ENCODE measurements at regions not wholly inside any gene's neighbourhood (a gene's known extent, or its start where the extent isn't known, plus 50 kb on each side); places are given as distances from the start of the nearest gene placed in this dataset.

GRCh38 chr1:193754151-193754550, 567.7 kb upstream of the B3GALT2 start:
- H3K4me3 ChIP-seq: no peak overlapping the region
- no peaks in the 10 kb centered on the region for H3K4me1 ChIP-seq (ENCODE audit: control insufficient read depth in 1 of 2, low read depth in 2 of 2)
- DNase-seq (ENCODE audit: low spot score): no peak
- no peaks in the 10 kb centered on the region for H3K9me3 ChIP-seq
- no peaks in the 10 kb centered on the region for H3K36me3 ChIP-seq
- H3K27me3 ChIP-seq (replicated peaks; ENCODE audit: insufficient read depth): no peaks in the 10 kb centered on the region
- no peak overlapping the region for H3K27ac ChIP-seq
- ATAC-seq (ENCODE audit: insufficient number of reproducible peaks, low FRiP score, low read depth): no peak
- no peak for TF ChIP-seq CTCF (IDR thresholded peaks at IDR 0.05)

- no peak for ATAC-seq (ENCODE audit: insufficient number of reproducible peaks, low FRiP score, low read depth)
- Histone ChIP-seq H3K4me3 (no peak overlapping the region), H3K9me3 (no peaks in the 10 kb centered on the region), H3K27me3 (replicated peaks; ENCODE audit: insufficient read depth) (no peaks in the 10 kb centered on the region), H3K4me1 (ENCODE audit: control insufficient read depth in 1 of 2, low read depth in 2 of 2) (no peaks in the 10 kb centered on the region), H3K36me3 (no peaks in the 10 kb centered on the region), H3K27ac (no peak overlapping the region)
- no peak for DNase-seq (ENCODE audit: low spot score)
- no peak for TF ChIP-seq CTCF (IDR thresholded peaks at IDR 0.05)
Observed at GRCh38 chr1:193753038-193753756, 566.8 kb upstream of the B3GALT2 start.

- Histone ChIP-seq H3K4me3 (no peak overlapping the region), H3K27me3 (replicated peaks; ENCODE audit: insufficient read depth) (no peaks in the 10 kb centered on the region), H3K36me3 (no peaks in the 10 kb centered on the region), H3K9me3 (no peaks in the 10 kb centered on the region), H3K4me1 (ENCODE audit: control insufficient read depth in 1 of 2, low read depth in 2 of 2) (no peaks in the 10 kb centered on the region), H3K27ac (no peak overlapping the region)
- TF ChIP-seq CTCF (IDR thresholded peaks at IDR 0.05): no peak
- DNase-seq (ENCODE audit: low spot score) (no peak), ATAC-seq (ENCODE audit: insufficient number of reproducible peaks, low FRiP score, low read depth) (no peak)
Observed at GRCh38 chr1:193749868-193750267, 563.5 kb upstream of the B3GALT2 start.

GRCh38 chr1:193747579-193747978, 561.2 kb upstream of the B3GALT2 start:
- TF ChIP-seq CTCF (IDR thresholded peaks at IDR 0.05): no peak
- Histone ChIP-seq H3K9me3 (no peaks in the 10 kb centered on the region), H3K4me1 (ENCODE audit: control insufficient read depth in 1 of 2, low read depth in 2 of 2) (no peaks in the 10 kb centered on the region), H3K4me3 (no peak overlapping the region), H3K27ac (no peak overlapping the region), H3K36me3 (no peaks in the 10 kb centered on the region), H3K27me3 (replicated peaks; ENCODE audit: insufficient read depth) (no peaks in the 10 kb centered on the region)
- DNase-seq (ENCODE audit: low spot score) (no peak), ATAC-seq (ENCODE audit: insufficient number of reproducible peaks, low FRiP score, low read depth) (no peak)

- no peaks in the 10 kb centered on the region for H3K9me3 ChIP-seq
- no peak for DNase-seq (ENCODE audit: low spot score)
- ATAC-seq (ENCODE audit: insufficient number of reproducible peaks, low FRiP score, low read depth): no peak
- no peaks in the 10 kb centered on the region for H3K4me1 ChIP-seq (ENCODE audit: control insufficient read depth in 1 of 2, low read depth in 2 of 2)
- no peak overlapping the region for H3K4me3 ChIP-seq
- H3K27me3 ChIP-seq (replicated peaks; ENCODE audit: insufficient read depth): no peaks in the 10 kb centered on the region
- no peak overlapping the region for H3K27ac ChIP-seq
- TF ChIP-seq CTCF (IDR thresholded peaks at IDR 0.05): no peak
- H3K36me3 ChIP-seq: no peaks in the 10 kb centered on the region
Observed at GRCh38 chr1:193741228-193741627, 554.8 kb upstream of the B3GALT2 start.
